Stimulated activated CD8-positive, alpha-beta memory T cell treated with anti-CD3 and anti-CD28 coated beads, Interleukin-4, amount 100 ng/mL, for 24 hours (primary cell): ENCODE measurements at regions not wholly inside any gene's neighbourhood (a gene's known extent, or its start where the extent isn't known, plus 50 kb on each side); places are given as distances from the start of the nearest gene placed in this dataset.

ENCODE experiments used
- DNase-seq: peaks from one replicate; pipeline ENCODE4 v3.0.0-alpha.2; 2020; ENCODE audit warnings: low read depth

DNA sequence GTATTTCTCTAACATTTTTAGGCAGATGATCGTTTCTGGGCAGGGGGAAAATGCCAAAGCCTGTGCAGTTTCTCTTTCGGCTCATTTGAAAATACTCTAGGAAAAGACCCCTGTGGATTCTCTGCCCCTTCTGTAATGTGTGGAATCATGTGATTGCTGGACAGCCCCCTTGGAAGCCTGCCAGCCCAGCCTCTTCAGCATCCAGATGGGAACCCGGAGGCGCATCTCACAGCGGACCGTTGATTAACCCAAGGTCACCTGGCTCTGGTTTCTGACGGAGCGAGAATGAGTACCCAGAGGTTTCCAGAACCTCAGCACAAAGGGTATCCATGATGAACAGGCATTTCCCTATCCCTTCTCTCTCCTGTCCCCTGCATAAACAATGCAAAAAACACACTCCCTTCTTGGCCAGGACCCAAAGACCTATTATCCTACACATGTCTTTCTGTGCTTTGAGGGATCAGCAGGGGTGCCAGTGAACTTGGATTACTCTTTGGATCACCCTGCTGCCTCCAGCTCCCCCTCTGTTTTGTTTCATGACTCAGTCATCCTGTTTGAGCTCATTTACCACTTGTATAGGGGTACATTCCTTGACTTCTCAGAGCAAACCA lies 957.1 kb upstream of the RBFOX1 start:
- DNase-seq, result no peak

DNA sequence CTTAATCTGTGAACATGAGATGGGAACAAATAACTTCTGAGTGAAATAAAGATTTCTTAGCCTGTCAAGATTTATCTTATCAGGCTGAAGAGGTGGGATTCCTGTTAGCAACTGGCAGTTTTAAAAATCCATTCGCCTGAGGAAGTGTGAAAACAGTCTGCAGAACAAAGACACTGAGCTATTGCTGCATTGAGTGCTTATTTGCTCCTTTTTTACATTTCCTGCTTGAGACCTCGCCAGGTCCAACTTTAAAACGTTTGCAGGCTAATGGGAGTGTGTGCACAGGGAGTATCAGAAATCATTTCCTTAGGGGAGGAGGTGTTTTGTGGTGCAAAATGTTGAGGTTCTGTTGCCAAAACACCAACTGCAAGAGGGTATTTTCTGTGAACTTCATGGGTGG lies 957.8 kb upstream of the RBFOX1 start:
- no peak for DNase-seq

DNA sequence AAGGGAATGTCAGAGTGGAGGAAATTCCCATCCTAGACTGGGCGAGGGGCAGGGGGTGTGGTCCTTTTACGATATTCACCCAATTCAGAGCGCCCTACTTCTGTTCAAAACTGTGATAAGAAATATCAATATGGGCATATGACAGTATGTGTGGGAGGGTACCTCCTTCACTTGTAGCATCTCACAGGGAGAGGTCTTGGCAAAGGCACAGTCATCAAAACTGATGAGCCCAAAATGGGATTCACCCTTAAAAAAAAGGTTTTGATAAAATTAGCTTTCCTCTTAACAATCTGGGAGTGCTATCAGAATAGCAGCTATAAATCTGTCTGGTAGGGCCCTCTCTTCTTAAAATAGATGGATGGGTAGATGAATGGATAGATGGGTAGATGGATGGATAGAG lies 967.8 kb upstream of the RBFOX1 start:
- DNase-seq, result no peak

DNA sequence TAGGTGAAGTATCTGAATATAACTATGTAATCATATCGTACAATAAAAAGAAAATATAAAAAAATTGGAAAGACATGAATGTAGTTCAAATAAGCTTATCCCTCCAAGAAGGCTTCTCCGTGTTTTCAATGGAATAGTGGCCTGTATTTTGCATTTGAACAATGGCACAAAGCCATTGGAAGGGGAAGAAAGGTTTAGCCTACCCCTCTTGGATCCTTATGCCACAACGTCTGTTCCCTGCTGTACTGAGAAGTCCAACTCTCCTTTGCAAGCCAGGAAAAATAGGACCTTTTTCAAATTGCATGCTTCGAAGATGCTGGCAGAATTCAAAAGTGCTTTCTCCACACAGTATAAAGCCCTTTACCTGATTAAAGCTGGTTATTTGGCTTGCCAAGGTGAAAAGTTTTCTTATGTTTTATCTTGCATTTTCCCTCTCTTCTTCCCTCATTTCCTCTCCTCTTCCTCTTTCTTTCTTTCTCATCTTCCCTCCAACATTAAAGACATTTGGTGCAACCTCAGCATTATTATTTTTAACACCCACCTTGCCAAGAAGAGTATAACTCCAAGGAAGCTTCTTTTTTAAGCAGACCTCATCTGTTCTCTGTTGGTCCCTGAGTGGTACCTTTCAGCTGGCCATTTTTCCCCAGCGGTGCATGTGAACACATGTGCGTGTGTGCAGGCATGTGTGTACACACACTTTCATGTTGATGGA lies 968.6 kb upstream of the RBFOX1 start:
- DNase-seq, result no peak

DNA sequence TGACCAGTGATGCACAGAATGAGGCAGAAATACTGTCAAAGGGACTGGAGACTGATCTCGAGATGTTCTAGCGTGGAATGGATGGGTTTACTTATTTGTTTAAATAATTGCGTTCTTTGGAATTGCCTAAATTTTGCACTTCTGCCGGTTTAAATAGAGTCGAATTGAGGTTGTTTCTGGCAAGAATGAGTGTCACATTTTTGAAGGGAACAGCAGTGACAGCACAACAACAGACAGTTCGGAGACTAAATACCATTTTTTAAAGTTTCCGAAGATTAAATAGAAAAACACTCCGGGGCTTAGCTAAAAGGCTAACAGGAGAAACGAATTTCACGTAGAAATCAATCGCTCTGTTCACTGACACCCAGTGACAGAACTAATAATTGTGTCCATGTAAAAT lies 969.2 kb upstream of the RBFOX1 start:
- no peak for DNase-seq

DNA sequence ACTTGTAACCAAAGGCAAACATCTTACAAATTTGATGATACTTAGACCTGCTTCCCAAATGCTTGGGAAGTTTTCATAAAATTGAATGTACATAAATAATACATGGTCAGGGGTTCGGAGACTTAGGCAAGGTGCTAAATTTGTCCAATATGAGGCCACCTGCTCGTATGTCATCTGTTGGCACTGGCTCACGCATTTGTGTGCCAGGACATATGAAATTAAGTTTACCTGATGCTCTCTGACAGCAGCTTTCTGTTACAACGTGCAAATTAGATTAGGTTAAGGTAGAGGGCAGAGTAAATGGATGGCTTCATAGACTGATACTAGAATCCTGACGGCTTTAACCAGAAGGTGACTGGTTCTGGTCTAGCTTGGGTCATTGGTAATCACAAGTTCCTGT lies 970.3 kb upstream of the RBFOX1 start:
- no peak for DNase-seq

DNA sequence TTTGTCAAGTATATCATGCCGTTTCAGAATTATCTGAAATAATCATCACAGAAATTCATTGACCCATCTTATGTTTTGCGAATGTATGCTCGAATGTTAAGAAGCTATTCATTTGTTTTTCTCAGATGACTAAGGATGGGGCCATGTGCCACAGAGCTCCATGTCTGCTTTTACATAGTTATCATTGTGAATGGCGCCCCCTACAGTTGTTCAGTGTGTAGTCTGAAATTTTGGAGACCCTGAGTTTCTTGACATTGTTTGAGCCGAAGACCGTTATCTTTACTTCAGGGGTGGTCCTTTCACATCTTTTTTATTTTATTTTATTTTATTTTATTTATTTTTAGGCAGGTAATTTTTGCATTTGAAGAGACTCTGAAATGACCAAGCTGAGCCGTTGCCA lies 972.0 kb upstream of the RBFOX1 start:
- no peak for DNase-seq

DNA sequence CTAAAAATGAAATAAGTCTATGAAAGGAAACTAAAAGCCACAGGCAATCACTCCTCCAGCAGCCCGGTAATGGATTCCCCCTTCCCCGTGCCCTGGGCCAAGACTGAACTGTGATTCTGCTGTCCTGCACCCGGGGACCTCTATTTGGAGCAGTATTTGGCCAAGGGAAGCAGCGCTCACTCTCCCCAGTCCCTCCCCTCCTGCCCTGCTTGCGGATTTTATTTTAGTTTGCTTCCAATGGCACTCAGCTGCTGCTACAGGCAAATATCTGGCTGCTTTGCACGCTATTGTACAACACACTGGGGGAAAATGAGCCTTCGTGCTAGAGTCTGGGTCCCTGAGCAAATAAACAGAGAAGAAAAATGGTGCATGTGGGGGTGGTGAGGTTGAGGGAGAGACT lies 975.7 kb upstream of the RBFOX1 start:
- DNase-seq, result no peak

DNA sequence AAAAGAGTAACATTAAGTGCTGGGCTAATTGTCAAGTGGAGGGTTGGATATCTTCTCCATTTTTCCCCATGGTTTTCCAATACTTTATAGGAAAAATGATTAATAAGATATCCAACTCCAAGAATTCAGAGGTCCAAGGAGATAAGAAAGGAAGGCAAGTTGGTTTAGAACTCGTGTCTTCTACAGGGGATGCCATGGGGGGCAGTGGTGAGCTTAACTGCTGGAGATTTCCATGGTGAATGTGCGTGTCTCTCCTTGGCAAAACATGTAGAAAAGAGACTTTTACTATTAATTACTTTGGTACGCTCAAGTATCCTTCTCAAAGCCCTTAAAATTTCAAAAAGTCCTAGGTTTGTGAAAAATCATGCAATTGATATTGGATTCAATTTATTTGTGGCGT lies 982.9 kb upstream of the RBFOX1 start:
- DNase-seq, result no peak

DNA sequence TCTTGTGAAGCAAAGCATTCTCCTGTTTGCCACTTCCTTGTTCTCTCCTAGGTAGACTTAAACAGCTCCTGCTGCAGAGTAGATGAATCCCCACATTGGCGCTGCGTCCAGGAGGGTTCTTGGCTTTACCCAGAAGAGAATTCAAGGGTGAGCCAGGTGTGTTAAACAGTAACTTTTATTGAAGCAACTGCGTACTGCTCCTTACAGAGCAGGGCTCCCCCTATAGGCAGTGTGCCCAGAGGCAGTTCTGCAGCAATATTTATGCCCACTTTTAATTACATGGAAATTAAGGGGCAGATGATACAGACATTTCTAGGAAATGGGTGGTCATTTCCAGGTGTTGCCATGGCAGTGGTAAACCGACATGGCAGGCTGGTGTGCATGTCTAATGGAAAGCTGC lies 987.6 kb upstream of the RBFOX1 start:
- DNase-seq, result no peak

DNA sequence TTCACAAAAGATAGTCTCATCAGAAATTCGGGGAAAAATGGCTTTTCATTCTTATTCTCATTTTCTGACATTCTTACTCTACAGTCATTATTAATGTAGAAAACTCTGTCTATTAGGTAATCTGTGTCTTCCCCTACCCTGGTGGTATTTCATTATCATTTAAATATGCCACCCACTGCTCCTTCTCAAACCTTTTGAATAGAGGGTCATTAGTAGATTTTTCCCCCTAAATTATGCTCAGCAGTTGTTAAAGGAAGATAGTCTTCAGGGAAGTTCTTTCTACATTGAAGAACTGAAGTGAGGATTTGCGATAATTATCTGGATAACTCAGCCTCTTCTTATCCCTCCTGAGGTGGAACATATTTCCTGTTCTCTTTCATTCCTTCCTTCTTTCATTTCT lies 989.5 kb upstream of the RBFOX1 start:
- no peak for DNase-seq

DNA sequence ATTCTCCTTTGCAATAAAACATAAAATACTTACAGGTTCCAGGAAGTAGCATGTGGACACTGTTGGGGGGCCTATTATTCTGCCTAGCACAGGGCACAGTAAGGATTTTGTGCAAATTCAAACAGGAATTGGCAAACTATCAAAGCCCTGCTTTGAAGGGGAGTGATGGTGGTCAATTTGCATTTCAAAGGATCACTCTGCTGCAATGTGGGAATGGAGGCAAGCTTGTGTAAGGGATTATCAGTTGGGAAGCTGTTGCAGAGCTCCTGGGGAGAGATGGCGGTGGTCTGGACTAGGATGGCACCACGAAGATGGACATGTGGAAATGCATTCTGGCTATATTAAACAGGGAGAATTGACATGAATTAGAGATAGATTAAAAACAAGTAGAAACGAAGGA lies 990.7 kb upstream of the RBFOX1 start:
- DNase-seq, result no peak

DNA sequence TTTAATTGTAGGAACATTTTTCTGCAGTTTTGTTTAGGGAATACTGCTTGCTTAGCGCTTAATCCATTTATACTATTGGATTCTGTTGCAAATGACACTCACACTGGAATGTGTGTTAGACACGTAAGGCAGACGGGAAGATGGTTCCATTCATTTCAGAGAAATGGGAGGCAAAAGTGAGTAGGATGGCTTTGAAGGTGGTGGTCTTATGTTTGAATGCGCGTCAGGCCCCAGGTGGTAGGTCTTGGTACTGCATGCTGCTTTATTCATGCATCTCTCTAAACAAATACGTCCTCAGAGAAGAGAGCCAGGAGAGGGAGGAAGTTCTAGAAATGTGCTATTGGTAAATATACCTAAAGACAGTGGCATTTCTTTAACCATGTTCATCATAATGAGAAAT lies 997.6 kb upstream of the RBFOX1 start:
- DNase-seq, result no peak

DNA sequence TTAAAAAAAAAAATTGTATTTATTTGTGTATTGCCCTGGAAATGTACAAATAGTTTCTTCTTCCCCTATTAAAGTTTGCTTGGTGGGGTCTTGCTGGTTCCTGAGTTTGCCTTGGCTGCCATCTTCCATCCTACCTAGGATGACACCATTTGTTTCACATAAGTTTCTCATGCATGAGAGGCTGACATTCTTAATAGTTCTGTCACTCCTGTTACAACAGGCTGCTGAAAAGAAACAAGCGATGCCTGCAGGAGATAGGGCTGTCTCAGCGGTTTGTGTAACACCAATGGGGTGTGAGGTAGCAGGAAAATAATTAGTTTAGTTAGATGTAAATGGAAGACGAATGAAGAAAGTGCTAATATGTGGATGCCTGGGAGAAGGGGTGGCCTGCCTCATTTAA lies 1000.9 kb upstream of the RBFOX1 start:
- no peak for DNase-seq

DNA sequence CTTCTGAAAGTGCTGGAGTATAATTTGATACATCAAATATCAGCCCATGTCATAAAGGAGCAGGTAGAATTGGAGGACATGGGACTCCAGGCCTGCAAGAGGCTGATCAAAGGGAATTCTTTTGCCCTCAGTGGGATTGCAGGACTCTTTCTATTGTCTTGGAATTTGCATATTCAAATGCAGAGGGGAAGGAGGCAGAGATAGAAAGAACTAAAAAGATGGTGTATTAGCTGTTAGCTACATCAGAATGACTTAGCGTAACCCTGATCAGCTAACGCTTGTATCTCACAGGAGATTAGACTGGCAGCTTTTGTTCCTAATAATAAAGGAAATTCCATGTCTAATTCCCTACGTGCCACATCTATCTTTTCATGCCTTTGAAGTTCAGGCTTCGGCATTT lies 1014.7 kb upstream of the RBFOX1 start:
- DNase-seq, result no peak

DNA sequence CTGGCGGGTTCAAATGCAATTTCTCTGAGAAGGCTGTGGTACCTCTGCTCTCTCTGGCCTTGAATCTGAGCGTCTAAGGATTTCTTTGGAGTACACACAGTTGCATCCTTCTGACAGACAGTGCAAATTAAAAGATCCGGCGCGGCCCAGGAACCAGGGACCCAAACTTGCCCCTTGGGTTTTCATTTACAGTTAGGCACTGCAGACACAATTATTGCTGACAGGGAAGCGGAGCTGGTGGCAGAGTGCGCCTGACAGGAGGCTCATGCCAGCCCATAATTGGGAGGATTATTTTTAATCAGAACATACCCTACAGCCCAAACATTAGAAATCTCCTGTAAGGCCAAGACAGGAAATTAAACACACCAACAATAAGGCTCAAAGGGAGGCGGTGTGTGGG lies 1023.4 kb upstream of the RBFOX1 start:
- no peak for DNase-seq

DNA sequence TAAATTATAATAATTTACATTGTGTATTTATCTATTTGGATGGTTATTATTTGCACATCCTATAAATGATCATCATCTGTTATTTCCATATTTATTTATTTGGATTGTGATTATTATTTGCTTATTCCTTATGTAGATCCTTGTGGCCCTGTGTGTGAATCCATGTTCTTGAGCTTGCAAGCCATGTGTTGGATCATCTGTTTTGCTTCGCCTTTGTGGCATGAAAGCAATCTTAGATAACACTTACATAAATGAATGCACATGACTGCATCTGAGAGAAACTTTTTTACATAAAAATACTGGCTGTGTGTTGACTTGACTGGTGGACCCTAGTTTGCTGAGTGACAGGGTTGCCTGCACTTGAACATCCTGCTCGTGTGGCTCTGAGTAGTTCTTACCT lies 1024.5 kb upstream of the RBFOX1 start:
- no peak for DNase-seq

DNA sequence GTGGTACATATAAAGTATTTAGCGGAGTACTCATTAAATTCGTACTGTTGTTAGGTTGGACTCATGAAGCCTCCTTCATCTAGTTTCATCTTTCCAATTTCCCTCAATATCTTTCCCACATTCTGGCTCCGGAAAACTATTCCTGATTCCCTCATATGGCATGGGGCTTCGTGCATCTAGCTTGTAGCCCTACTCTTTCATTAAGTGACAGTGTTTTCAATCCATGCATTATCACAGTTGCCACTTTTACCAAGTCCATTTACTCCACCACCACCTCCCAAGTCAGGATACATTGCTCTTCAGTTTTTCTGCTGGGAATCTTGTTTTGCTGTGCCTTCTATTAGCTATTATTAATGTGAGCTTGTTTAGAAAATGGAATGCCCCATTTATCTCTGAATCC lies 1032.1 kb upstream of the RBFOX1 start:
- DNase-seq, result no peak

DNA sequence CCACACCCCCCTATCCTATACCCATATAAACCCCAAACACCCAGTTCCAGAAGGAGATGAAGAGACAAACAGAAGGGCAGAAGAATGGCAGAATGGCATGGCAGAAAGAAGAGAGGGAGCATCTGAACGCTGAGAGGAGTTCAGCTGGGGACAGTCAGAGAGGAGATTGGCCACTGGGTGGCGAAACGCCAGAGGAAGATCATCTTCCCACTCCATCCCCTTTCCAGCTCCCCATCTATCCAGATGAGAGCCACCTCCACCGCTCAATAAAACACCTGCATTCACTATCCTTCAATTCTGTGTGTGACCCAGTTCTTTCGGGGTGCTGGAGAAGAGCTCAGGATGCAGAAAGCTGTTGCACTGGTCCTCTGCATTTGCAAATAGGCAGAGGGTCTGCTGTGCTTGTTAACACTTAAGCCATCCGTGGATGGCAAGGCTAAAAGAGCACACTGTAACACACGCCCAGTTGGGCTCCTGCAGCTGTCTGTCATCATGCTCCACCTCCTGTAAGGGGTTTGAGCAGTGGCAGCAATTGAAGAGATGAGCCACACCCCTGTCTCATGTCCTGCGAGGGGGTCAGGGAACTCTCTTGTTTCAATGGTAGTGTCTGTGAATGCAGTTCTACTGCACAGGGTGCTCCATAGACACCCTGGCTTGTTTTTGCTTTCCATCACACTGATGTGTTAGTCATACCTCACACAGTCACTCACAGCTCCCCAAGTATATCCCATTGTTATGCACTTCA lies 1034.8 kb upstream of the RBFOX1 start:
- no peak for DNase-seq

DNA sequence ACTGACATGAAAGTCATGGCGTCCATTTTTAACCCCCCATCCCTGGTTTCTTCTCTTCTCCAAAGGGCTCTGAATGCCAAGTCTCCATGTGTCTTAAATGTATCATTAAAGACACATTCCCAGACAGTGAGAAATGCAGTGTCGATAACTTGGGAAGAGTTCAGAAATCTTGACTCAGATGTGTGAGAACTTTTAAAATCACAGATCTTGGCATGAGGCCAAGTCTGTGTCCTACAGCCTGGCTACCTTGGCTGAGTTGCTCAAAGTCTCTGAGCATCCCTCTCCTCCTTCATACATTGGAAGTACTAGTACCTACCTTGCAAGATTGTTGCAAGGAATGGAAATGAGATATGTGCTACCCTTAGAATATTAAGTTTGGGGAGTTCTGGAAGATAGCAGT lies 1046.5 kb upstream of the RBFOX1 start:
- DNase-seq, result no peak

DNA sequence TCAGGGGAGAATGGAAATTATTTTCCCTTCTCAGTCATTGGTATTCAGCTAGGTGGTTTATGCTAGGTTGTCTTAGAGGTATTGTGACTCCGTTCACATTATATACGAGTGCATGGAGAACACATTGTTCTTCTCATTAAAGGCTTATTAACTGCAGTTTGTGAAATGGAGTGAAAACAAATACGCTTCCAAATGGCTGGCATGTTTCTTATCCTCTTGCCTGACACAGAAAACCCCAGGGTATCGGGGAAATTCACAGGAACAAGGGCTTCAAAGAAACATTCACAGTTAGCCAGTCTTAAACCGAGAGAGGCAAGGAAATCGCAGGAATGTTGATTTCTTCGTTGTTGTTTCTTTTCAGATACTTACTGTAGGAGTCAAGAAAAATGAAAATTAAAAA lies 1047.9 kb upstream of the RBFOX1 start:
- no peak for DNase-seq

DNA sequence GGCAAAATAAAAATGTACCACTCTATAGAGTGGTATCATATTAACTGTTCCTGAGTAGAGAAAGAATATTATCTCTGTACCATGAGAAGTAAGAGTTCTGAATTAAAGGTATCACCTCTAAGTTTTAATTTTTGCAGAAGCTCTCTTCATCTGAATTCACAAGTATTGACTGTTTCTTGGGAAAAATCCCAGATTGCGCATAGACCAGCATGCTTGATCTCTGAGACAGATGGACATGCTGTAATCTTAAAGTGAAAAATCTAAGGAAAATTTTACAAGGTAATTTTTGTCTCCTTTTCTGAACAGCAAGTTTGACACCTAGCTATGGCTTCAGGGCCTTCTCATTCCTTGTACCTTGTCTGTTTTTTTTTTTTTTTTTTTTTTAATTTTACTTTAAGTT lies 1050.7 kb upstream of the RBFOX1 start:
- no peak for DNase-seq

DNA sequence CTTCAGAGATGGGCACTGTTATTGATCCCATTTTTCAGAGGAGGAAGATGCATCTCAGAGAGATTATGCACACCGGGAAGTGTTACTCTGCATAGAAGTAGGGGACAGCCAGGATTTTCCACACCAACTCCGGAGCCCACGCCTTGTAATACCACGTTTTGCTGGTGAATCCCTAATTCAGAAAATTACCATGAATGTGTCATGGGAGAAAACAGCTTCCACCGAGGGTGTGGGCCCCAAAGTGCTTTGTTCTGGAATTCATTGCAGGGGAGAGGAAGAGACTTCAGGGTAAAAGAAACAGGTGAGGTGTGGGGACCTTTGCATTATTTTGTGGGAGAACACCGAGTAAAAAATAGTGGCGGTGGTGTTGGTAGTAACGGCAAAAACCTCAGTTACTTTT lies 1051.4 kb upstream of the RBFOX1 start:
- no peak for DNase-seq

DNA sequence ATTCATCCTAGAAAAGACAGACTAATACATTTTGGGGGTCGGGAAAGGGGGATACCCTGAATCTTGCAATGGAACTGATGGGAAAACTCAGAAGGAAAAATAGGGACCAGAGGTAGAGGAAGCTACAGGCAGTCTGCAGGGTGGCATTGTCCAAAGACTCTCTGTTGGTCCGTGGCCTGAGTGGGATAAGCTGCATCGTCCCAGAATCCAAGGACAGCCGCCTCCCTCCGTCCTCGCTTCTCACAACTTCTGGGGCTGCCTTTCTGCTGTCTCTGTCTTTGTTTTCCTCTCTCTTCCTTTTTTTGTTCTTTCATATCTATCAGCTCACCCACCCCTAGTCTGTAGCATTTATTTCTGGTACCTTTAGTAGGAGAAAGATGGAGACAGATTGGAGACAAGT lies 1052.6 kb upstream of the RBFOX1 start:
- DNase-seq, result no peak
